ENCODE measurements at regions not wholly inside any gene's neighbourhood (a gene's known extent, or its start where the extent isn't known, plus 50 kb on each side); places are given as distances from the start of the nearest gene placed in this dataset.

GRCh38 chr10:32132357-32132946 is 76.2 kb upstream of the KIF5B start:
- TF ChIP-seq, protein P1, sequence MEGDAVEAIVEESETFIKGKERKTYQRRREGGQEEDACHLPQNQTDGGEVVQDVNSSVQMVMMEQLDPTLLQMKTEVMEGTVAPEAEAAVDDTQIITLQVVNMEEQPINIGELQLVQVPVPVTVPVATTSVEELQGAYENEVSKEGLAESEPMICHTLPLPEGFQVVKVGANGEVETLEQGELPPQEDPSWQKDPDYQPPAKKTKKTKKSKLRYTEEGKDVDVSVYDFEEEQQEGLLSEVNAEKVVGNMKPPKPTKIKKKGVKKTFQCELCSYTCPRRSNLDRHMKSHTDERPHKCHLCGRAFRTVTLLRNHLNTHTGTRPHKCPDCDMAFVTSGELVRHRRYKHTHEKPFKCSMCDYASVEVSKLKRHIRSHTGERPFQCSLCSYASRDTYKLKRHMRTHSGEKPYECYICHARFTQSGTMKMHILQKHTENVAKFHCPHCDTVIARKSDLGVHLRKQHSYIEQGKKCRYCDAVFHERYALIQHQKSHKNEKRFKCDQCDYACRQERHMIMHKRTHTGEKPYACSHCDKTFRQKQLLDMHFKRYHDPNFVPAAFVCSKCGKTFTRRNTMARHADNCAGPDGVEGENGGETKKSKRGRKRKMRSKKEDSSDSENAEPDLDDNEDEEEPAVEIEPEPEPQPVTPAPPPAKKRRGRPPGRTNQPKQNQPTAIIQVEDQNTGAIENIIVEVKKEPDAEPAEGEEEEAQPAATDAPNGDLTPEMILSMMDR (conservative IDR thresholded peaks at IDR 0.05; ENCODE audit: low read depth, low read length), result no peak
- TF ChIP-seq EZH2 (IDR thresholded peaks at IDR 0.05; ENCODE audit: low read length, unreplicated experiment), result no peak
- no peak for TF ChIP-seq EZH2phosphoT487 (IDR thresholded peaks at IDR 0.05; ENCODE audit: borderline replicate concordance, low read length)
